ENCODE measurements at regions not wholly inside any gene's neighbourhood (a gene's known extent, or its start where the extent isn't known, plus 50 kb on each side); places are given as distances from the start of the nearest gene placed in this dataset.

DNA sequence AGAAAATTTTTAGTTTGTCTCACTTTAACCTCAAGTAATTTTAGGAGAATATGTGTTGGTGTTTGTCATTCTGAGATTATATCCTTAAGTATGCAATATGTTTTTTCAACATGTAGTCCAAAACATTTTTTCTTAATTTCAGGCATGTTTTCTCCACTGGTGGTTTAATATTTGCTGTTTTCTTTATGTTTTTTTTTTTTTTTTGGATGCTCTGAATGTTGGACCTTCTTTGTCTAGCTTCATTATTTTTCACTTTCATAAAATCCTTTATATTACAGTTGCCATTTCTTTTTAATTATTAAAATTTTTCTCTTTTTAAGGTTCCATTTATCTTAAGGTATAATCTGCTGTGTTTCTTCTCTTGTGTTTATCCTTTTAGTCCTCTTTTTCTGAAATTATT is 342.2 kb upstream of the DUSP10 start:
- TF ChIP-seq, protein P1, sequence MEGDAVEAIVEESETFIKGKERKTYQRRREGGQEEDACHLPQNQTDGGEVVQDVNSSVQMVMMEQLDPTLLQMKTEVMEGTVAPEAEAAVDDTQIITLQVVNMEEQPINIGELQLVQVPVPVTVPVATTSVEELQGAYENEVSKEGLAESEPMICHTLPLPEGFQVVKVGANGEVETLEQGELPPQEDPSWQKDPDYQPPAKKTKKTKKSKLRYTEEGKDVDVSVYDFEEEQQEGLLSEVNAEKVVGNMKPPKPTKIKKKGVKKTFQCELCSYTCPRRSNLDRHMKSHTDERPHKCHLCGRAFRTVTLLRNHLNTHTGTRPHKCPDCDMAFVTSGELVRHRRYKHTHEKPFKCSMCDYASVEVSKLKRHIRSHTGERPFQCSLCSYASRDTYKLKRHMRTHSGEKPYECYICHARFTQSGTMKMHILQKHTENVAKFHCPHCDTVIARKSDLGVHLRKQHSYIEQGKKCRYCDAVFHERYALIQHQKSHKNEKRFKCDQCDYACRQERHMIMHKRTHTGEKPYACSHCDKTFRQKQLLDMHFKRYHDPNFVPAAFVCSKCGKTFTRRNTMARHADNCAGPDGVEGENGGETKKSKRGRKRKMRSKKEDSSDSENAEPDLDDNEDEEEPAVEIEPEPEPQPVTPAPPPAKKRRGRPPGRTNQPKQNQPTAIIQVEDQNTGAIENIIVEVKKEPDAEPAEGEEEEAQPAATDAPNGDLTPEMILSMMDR (IDR thresholded peaks at IDR 0.05; ENCODE audit: low read depth, low read length): no peak
- TF ChIP-seq EZH2phosphoT487 (IDR thresholded peaks at IDR 0.05; ENCODE audit: low read depth): no peak
